A673 (cell line): ENCODE measurements at regions not wholly inside any gene's neighbourhood (a gene's known extent, or its start where the extent isn't known, plus 50 kb on each side); places are given as distances from the start of the nearest gene placed in this dataset.

Experiments used
- CTCF ChIP-seq: fragments of 300-800, 200-600 bp; sonication (generic); conservative IDR thresholded peaks from 2 replicates; pipeline ENCODE4 v1.5.1; 2017; ENCODE audit warnings: low read depth, mild to moderate bottlenecking, antibody characterized with exemption, low read length, moderate library complexity, mixed read lengths
- EZH2 ChIP-seq: fragments of 200-600 bp; sonication (generic); IDR thresholded peaks from 2 replicates; pipeline ENCODE4 v1.6.1; 2017; ENCODE audit warnings: borderline replicate concordance, low read depth, mild to moderate bottlenecking, mixed read lengths, antibody characterized with exemption, low read length; ENCODE audit not compliant: poor library complexity, severe bottlenecking

DNA sequence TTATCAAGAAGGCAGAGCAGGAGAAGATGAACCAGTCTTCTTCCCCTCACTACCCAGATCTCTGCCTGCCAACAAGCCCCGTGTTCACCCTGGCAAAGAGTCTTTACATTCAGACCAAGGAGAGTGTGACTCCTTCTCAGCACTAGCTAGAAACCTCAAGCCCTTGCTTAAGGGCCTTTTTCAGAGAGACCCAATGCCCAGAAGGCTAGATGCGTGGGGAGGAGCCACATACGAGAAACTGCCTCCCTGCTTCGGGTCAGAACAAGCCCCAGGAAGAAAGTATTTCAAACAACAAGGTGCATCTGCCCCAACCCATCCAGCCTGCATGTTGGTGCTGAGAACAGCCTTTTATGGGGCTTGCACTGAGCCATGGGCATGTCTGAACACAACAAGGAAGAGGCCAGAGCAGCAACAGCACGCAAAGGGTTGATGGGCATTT lies 152.7 kb upstream of the CAMK1G start:
- TF ChIP-seq CTCF (no peak), EZH2 (no peak)
